Loucy (cell line): ENCODE measurements at regions not wholly inside any gene's neighbourhood (a gene's known extent, or its start where the extent isn't known, plus 50 kb on each side); places are given as distances from the start of the nearest gene placed in this dataset.

Source experiments
- H2AFZ ChIP-seq: fragments of 200-600 bp; sonication (generic); 2 replicates; pipeline ENCODE4 v1.6.0; 2016; ENCODE audit warnings: antibody characterized with exemption, mild to moderate bottlenecking, low read length, moderate library complexity
- H3F3A ChIP-seq: fragments of 200-600 bp; 2 replicates; pipeline ENCODE4 v1.6.0; 2016; ENCODE audit warnings: antibody characterized with exemption, low read depth, mild to moderate bottlenecking
- H3K27me3 ChIP-seq: fragments of 200-600 bp; sonication (generic); 2 replicates; pipeline ENCODE4 v1.6.1; 2014; ENCODE audit warnings: low read length, mild to moderate bottlenecking; ENCODE audit not compliant: insufficient read depth, poor library complexity, severe bottlenecking
- H3K36me3 ChIP-seq: fragments of 200-600 bp; sonication (generic); 2 replicates; pipeline ENCODE4 v1.6.1; 2016; ENCODE audit warnings: low read length; ENCODE audit not compliant: insufficient read depth
- H3K4me1 ChIP-seq: fragments of 200-600 bp; sonication (generic); 2 replicates; pipeline ENCODE4 v1.5.1; 2014; ENCODE audit warnings: low read length, mild to moderate bottlenecking; ENCODE audit not compliant: insufficient read depth, poor library complexity, severe bottlenecking
- H3K4me2 ChIP-seq: fragments of 200-600 bp; sonication (generic); 2 replicates; pipeline ENCODE4 v1.6.0; 2014; ENCODE audit warnings: antibody characterized with exemption, low read length, low read depth, mild to moderate bottlenecking; ENCODE audit not compliant: poor library complexity, severe bottlenecking
- H3K4me3 ChIP-seq: fragments of 200-600 bp; sonication (generic); 2 replicates; pipeline ENCODE4 v1.5.1; 2014; ENCODE audit warnings: low read length, mild to moderate bottlenecking, mixed read lengths; ENCODE audit not compliant: poor library complexity, severe bottlenecking
- H3K79me2 ChIP-seq: fragments of 200-600 bp; sonication (generic); 2 replicates; pipeline ENCODE4 v1.6.1; 2014; ENCODE audit warnings: low read length; ENCODE audit not compliant: insufficient read depth
- H3K9ac ChIP-seq: fragments of 200-600 bp; sonication (generic); 2 replicates; pipeline ENCODE4 v1.6.0; 2014; ENCODE audit warnings: mild to moderate bottlenecking, low read depth, low read length, moderate library complexity; ENCODE audit not compliant: poor library complexity, severe bottlenecking
- H3K9me2 ChIP-seq: fragments of 200-600 bp; sonication (generic); replicated peaks from 2 replicates; pipeline ENCODE4 v1.6.1; 2016; ENCODE audit warnings: low read depth, low read length, mixed read lengths
- H3K9me3 ChIP-seq: fragments of 200-600 bp; sonication (generic); 2 replicates; pipeline ENCODE4 v1.6.1; 2014; ENCODE audit warnings: mild to moderate bottlenecking, antibody characterized with exemption, low read length, low read depth; ENCODE audit not compliant: insufficient read depth
- H4K20me1 ChIP-seq: fragments of 200-600 bp; sonication (generic); 2 replicates; pipeline ENCODE4 v1.6.0; 2014; ENCODE audit warnings: antibody characterized with exemption, low read length, mild to moderate bottlenecking; ENCODE audit not compliant: insufficient read depth, poor library complexity, severe bottlenecking
- CTCF ChIP-seq: fragments of 200-600 bp; sonication (generic); conservative IDR thresholded peaks from 2 replicates; pipeline ENCODE4 v1.5.1; 2014; ENCODE audit warnings: mild to moderate bottlenecking, antibody characterized with exemption, low read length
- EZH2phosphoT487 ChIP-seq: fragments of 200-600 bp; IDR thresholded peaks from 2 replicates; pipeline ENCODE4 v1.6.1; 2018; ENCODE audit warnings: antibody characterized with exemption, mild to moderate bottlenecking, moderate library complexity, borderline replicate concordance

DNA sequence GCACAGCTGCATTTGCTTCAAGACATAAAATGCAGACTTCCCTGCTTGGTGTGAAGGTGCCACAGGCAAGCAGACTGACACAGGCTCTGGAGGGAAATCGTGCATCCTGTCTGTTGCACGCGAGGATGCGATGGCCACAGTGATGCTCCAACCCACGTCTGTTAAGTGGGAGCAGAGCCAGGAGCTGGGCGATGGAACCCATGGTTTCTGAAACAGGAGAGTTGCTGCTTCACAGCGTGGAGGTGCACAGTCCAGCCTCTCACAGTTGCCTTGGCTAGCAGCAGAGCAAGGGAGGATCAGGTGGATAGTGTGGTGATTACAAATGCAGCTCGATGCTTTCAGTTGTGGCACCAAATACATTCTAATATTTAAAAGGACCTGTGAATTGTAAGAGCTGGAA lies 108.8 kb downstream of the TENT4A start:
- Histone ChIP-seq H3K4me1 (no peaks in the 10 kb centered on the region), H3K4me2 (no peak overlapping the region), H3K79me2 (no peaks in the 10 kb centered on the region), H3K9me3 (no peaks in the 10 kb centered on the region), H3K27me3 (no peaks in the 10 kb centered on the region), H3F3A (no peaks in the 10 kb centered on the region), H3K9me2 (no peaks in the 10 kb centered on the region), H3K9ac (no peak overlapping the region), H3K36me3 (no peaks in the 10 kb centered on the region), H4K20me1 (no peaks in the 10 kb centered on the region), H3K4me3 (no peak overlapping the region), H2AFZ (no peak overlapping the region)
- TF ChIP-seq CTCF (no peak), EZH2phosphoT487 (no peak)

DNA sequence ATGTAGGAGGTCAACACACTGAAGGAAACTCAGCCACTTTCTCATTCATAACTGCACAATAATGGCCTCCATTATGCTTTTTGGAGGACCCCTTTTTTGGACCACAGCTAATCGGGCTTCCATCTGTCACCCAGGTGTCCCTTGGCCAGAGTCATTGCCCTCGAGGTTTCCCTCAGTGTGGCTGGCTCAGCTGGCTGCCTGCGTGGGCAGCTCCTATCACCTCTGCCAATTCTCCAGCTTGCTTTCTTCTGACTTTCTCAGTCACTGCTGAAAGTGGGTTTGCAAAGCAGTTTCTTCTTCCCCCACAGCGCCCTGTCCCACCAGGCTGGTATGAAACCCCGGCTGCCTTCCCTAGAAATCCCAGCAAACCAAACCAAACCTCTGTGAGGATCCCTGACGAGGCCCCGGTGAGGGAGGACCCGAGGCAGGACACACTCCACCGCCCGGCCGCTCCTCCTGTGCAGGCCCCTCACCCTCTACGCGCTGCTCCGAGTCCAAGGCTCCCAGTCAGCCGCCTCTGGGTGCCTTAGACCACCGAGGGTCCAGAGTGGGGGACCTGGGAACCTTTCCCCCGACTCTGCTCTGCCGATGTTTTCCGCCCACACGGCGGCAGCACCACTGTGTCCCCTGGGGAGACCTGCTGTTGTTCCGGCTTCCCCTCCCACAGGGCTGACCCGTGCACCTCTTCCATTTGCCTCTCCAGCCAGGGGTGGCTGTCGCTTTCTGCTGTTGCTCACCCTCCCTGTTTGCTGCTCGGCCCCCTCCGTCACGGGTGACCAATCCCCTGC lies 109.5 kb downstream of the TENT4A start:
- Histone ChIP-seq H3K27me3 (no peaks in the 10 kb centered on the region), H3K4me3 (no peak overlapping the region), H3K4me2 (no peak overlapping the region), H2AFZ (no peak overlapping the region), H3K9me2 (no peaks in the 10 kb centered on the region), H3K36me3 (no peaks in the 10 kb centered on the region), H3K9ac (no peak overlapping the region), H3K79me2 (no peaks in the 10 kb centered on the region), H4K20me1 (no peaks in the 10 kb centered on the region), H3K9me3 (no peaks in the 10 kb centered on the region), H3F3A (no peaks in the 10 kb centered on the region), H3K4me1 (no peaks in the 10 kb centered on the region)
- TF ChIP-seq CTCF (no peak), EZH2phosphoT487 (no peak)

GRCh38 chr5:6823996-6824395 lies 110.8 kb downstream of the TENT4A start:
- Histone ChIP-seq H3K9ac (no peak overlapping the region), H2AFZ (no peak overlapping the region), H3K4me2 (no peak overlapping the region), H3K9me2 (no peaks in the 10 kb centered on the region), H3K27me3 (no peaks in the 10 kb centered on the region), H3F3A (no peaks in the 10 kb centered on the region), H3K36me3 (no peaks in the 10 kb centered on the region), H3K4me1 (no peaks in the 10 kb centered on the region), H4K20me1 (no peaks in the 10 kb centered on the region), H3K4me3 (no peak overlapping the region), H3K9me3 (no peaks in the 10 kb centered on the region), H3K79me2 (no peaks in the 10 kb centered on the region)
- TF ChIP-seq CTCF (no peak), EZH2phosphoT487 (no peak)
